GM23338 (cell line): ENCODE measurements at regions not wholly inside any gene's neighbourhood (a gene's known extent, or its start where the extent isn't known, plus 50 kb on each side); places are given as distances from the start of the nearest gene placed in this dataset.
A peak's percentile ranks its signal among the peaks of the same experiment; 100 is the strongest.

Source experiments
- ATAC-seq: fragments of 200-7000 bp; cut with Tn5 transposase; 3 replicates; pipeline ENCODE4 v1.9.1; 2020
- DNase-seq: peaks from one replicate; pipeline ENCODE4 v3.0.0-alpha.2; 2015; ENCODE audit warnings: low spot score
- H2AFZ ChIP-seq: fragments of 200-600 bp; sonication (generic); 2 replicates; pipeline ENCODE4 v1.8.0; 2016; ENCODE audit warnings: antibody characterized with exemption, mild to moderate bottlenecking, moderate library complexity
- H3F3A ChIP-seq: fragments of 200-600 bp; sonication (generic); replicated peaks from 2 replicates; pipeline ENCODE4 v1.8.0; 2017; ENCODE audit warnings: antibody characterized with exemption, mixed run types, low read depth
- H3K27ac ChIP-seq: fragments of 200-600 bp; sonication (generic); 2 replicates; pipeline ENCODE4 v1.6.1; 2016; ENCODE audit warnings: low read depth
- H3K27me3 ChIP-seq: fragments of 200-600 bp; sonication (generic); 2 replicates; pipeline ENCODE4 v1.8.0; 2016; ENCODE audit warnings: mild to moderate bottlenecking, mixed run types, moderate library complexity; ENCODE audit not compliant: insufficient read depth
- H3K36me3 ChIP-seq: fragments of 200-600 bp; sonication (generic); 2 replicates; pipeline ENCODE4 v1.8.0; 2016; ENCODE audit warnings: mild to moderate bottlenecking; ENCODE audit not compliant: insufficient read depth
- H3K4me1 ChIP-seq: fragments of 200-600 bp; sonication (generic); 2 replicates; pipeline ENCODE4 v1.8.0; 2016; ENCODE audit warnings: mild to moderate bottlenecking, moderate library complexity; ENCODE audit not compliant: insufficient read depth
- H3K4me2 ChIP-seq: fragments of 200-600 bp; sonication (generic); 2 replicates; pipeline ENCODE4 v1.7.1; 2017; ENCODE audit warnings: mixed run types
- H3K4me3 ChIP-seq: fragments of 200-600 bp; sonication (generic); 2 replicates; pipeline ENCODE4 v1.6.1; 2016; ENCODE audit warnings: mixed run types
- H3K79me2 ChIP-seq: fragments of 200-600 bp; sonication (generic); replicated peaks from 2 replicates; pipeline ENCODE4 v1.8.0; 2017; ENCODE audit warnings: mild to moderate bottlenecking; ENCODE audit not compliant: insufficient read depth
- H3K9me2 ChIP-seq: fragments of 200-600 bp; sonication (generic); 2 replicates; pipeline ENCODE4 v1.8.0; 2017; ENCODE audit not compliant: insufficient read depth
- H4K20me1 ChIP-seq: fragments of 200-600 bp; sonication (generic); replicated peaks from 2 replicates; pipeline ENCODE4 v1.8.0; 2017; ENCODE audit warnings: mild to moderate bottlenecking; ENCODE audit not compliant: insufficient read depth
- H3K27ac Mint-ChIP-seq: 2 replicates; pipeline ENCODE4 v1.8.0; 2020; ENCODE audit warnings: inconsistent platforms, mild to moderate bottlenecking, moderate library complexity, mixed read lengths
- H3K27me3 Mint-ChIP-seq: 3 replicates; pipeline ENCODE4 v1.8.0; 2022; ENCODE audit warnings: low read depth, mild to moderate bottlenecking, moderate library complexity, mixed read lengths, inconsistent platforms; ENCODE audit not compliant: insufficient read depth, poor library complexity
- H3K36me3 Mint-ChIP-seq: 3 replicates; pipeline ENCODE4 v1.8.0; 2021; ENCODE audit warnings: low read depth, mild to moderate bottlenecking, inconsistent platforms, moderate library complexity, mixed read lengths
- H3K4me1 Mint-ChIP-seq: 3 replicates; pipeline ENCODE4 v1.8.0; 2020; ENCODE audit warnings: mild to moderate bottlenecking, inconsistent platforms, mixed read lengths
- H3K4me3 Mint-ChIP-seq: 3 replicates; pipeline ENCODE4 v1.8.0; 2021; ENCODE audit warnings: moderate library complexity, mild to moderate bottlenecking, inconsistent platforms, mixed read lengths
- H3K9me3 Mint-ChIP-seq: 3 replicates; pipeline ENCODE4 v1.8.0; 2020; ENCODE audit warnings: moderate library complexity, mild to moderate bottlenecking, inconsistent platforms, mixed read lengths
- JUNB ChIP-seq: IDR thresholded peaks from one replicate; pipeline ENCODE4 v1.6.1; 2016; ENCODE audit warnings: antibody characterized with exemption; ENCODE audit not compliant: unreplicated experiment
- NANOG ChIP-seq: IDR thresholded peaks from 2 replicates; pipeline ENCODE4 v1.6.1; 2016; ENCODE audit warnings: antibody characterized with exemption, borderline replicate concordance
- ZNF114 ChIP-seq: fragments of 250-450 bp; sonication (Bioruptor Pico); IDR thresholded peaks from 2 replicates; pipeline ENCODE4 v1.5.0; 2020; ENCODE audit warnings: mild to moderate bottlenecking, moderate library complexity
- ZNF331 ChIP-seq: fragments of 250-450 bp; sonication (Bioruptor Pico); IDR thresholded peaks from 2 replicates; pipeline ENCODE4 v1.5.0; 2020; ENCODE audit warnings: low read depth, mild to moderate bottlenecking, moderate library complexity
- TF ChIP-seq, protein P1 (sequence below): fragments of 250-450 bp; sonication (Bioruptor Pico); IDR thresholded peaks from 2 replicates; pipeline ENCODE4 v1.5.0; 2020; ENCODE audit warnings: mild to moderate bottlenecking, moderate library complexity
- TF ChIP-seq, protein P2 (sequence below): IDR thresholded peaks from one replicate; pipeline ENCODE4 v1.6.1; 2018; ENCODE audit warnings: antibody characterized with exemption; ENCODE audit not compliant: unreplicated experiment
- TF ChIP-seq, protein P3 (sequence below), 2 experiments: fragments of 200-600 bp in 1 of 2; sonication (generic) in 1 of 2; conservative IDR thresholded peaks; 2 replicates each; pipeline versions ENCODE4 v1.5.1 to v1.6.1; 2016 to 2017; ENCODE audit warnings: antibody characterized with exemption in 2 of 2, low read depth in 2 of 2, mild to moderate bottlenecking in 2 of 2, moderate library complexity in 1 of 2

DNA sequence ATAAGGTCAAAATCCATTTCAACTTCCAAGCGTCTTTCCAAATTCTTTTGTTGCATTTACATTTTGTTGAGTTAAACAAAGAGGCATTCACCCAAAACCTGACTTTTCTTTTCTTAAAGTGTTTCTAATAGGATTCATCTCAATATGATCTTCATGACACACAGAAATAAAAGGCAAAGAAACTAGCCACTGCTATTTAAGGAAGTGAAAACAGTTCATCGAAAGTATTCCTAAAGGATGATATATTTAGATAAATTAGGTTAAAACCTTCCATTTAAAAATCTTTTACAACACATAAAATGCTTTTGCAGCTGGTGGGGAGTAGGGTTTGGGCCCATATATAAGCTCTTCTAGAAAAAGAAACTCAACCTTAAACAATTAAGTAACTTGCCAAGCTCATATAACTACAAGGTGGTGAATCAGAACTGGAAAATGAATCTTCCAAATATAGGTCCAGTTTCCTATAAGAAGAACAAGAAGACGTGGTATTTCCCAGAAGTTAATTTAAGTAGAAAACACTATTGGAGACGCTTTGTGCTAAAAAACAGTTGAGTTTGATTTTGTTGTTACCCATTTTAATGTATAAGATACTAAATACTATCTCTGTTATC lies 336.0 kb upstream of the HNRNPA3 start:
- Histone ChIP-seq H3K36me3 (no peaks in the 10 kb centered on the region), H3K4me3 (no peak overlapping the region), H3K9me2 (no peaks in the 10 kb centered on the region), H3K4me1 (peaks cover 3% of the 10 kb centered on the region), H3K79me2 (no peaks in the 10 kb centered on the region), H3K27ac (no peak overlapping the region), H3K27me3 (no peaks in the 10 kb centered on the region), H3K4me2 (no peak overlapping the region), H3F3A (no peaks in the 10 kb centered on the region), H4K20me1 (no peaks in the 10 kb centered on the region), H2AFZ (no peak overlapping the region)
- H3K4me1 Mint-ChIP-seq: peaks cover 11% of the 10 kb centered on the region
- ATAC-seq (no peak), DNase-seq (no peak)
- TF ChIP-seq NANOG: no peak
- TF ChIP-seq ZNF331 (CRISPR knock-in tag): no peak
- TF ChIP-seq, protein P1, sequence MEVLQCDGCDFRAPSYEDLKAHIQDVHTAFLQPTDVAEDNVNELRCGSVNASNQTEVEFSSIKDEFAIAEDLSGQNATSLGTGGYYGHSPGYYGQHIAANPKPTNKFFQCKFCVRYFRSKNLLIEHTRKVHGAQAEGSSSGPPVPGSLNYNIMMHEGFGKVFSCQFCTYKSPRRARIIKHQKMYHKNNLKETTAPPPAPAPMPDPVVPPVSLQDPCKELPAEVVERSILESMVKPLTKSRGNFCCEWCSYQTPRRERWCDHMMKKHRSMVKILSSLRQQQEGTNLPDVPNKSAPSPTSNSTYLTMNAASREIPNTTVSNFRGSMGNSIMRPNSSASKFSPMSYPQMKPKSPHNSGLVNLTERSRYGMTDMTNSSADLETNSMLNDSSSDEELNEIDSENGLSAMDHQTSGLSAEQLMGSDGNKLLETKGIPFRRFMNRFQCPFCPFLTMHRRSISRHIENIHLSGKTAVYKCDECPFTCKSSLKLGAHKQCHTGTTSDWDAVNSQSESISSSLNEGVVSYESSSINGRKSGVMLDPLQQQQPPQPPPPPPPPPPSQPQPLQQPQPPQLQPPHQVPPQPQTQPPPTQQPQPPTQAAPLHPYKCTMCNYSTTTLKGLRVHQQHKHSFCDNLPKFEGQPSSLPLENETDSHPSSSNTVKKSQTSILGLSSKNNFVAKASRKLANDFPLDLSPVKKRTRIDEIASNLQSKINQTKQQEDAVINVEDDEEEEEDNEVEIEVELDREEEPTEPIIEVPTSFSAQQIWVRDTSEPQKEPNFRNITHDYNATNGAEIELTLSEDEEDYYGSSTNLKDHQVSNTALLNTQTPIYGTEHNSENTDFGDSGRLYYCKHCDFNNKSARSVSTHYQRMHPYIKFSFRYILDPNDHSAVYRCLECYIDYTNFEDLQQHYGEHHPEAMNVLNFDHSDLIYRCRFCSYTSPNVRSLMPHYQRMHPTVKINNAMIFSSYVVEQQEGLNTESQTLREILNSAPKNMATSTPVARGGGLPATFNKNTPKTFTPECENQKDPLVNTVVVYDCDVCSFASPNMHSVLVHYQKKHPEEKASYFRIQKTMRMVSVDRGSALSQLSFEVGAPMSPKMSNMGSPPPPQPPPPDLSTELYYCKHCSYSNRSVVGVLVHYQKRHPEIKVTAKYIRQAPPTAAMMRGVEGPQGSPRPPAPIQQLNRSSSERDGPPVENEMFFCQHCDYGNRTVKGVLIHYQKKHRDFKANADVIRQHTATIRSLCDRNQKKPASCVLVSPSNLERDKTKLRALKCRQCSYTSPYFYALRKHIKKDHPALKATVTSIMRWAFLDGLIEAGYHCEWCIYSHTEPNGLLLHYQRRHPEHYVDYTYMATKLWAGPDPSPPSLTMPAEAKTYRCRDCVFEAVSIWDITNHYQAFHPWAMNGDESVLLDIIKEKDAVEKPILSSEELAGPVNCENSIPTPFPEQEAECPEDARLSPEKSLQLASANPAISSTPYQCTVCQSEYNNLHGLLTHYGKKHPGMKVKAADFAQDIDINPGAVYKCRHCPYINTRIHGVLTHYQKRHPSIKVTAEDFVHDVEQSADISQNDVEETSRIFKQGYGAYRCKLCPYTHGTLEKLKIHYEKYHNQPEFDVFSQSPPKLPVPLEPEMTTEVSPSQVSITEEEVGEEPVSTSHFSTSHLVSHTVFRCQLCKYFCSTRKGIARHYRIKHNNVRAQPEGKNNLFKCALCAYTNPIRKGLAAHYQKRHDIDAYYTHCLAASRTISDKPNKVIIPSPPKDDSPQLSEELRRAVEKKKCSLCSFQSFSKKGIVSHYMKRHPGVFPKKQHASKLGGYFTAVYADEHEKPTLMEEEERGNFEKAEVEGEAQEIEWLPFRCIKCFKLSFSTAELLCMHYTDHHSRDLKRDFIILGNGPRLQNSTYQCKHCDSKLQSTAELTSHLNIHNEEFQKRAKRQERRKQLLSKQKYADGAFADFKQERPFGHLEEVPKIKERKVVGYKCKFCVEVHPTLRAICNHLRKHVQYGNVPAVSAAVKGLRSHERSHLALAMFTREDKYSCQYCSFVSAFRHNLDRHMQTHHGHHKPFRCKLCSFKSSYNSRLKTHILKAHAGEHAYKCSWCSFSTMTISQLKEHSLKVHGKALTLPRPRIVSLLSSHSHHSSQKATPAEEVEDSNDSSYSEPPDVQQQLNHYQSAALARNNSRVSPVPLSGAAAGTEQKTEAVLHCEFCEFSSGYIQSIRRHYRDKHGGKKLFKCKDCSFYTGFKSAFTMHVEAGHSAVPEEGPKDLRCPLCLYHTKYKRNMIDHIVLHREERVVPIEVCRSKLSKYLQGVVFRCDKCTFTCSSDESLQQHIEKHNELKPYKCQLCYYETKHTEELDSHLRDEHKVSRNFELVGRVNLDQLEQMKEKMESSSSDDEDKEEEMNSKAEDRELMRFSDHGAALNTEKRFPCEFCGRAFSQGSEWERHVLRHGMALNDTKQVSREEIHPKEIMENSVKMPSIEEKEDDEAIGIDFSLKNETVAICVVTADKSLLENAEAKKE (CRISPR knock-in tag): no peak
- TF ChIP-seq ZNF114: no peak
- peaks cover 21% of the 10 kb centered on the region for H3K9me3 Mint-ChIP-seq
- H3K4me3 Mint-ChIP-seq: no peak overlapping the region
- H3K36me3 Mint-ChIP-seq: peaks cover 20% of the 10 kb centered on the region
- H3K27me3 Mint-ChIP-seq: no peaks in the 10 kb centered on the region
- H3K27ac Mint-ChIP-seq: no peak overlapping the region

DNA sequence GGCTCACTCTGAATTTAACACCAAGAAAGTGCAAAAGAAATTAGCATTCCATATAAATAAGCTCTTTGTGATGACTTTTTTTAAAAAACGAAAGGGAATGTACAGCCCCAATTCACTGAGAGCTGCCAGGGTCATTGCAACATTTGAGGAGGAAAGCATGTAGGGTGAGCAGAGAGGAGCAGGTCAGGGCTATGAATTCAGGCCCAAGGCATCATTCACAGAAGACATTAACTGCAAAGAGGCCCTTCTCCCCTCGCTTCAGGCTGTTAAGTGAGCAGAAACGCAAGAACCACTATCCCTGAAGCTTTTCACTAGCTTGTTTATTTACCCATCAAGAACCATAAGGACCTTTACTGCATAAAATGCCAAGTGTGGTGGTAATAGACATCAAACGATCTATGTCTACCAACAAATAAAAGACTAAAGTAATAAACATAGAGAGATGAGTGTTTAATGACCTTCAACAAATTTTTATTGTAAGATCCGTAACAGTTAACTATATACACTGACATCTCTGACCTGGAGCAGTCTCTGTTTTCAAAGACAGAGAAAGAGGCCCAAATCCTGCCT lies 333.1 kb upstream of the HNRNPA3 start:
- Histone ChIP-seq H4K20me1 (no peaks in the 10 kb centered on the region), H3K4me2 (no peak overlapping the region), H2AFZ (peak overlapping the region; percentile 29; the same call in 1 of the 2 replicates), H3K4me1 (peaks cover 6% of the 10 kb centered on the region; the same call in 1 of the 2 replicates), H3F3A (no peaks in the 10 kb centered on the region), H3K27me3 (no peaks in the 10 kb centered on the region), H3K79me2 (no peaks in the 10 kb centered on the region), H3K9me2 (no peaks in the 10 kb centered on the region), H3K27ac (no peak overlapping the region), H3K36me3 (no peaks in the 10 kb centered on the region), H3K4me3 (no peak overlapping the region)
- no peaks in the 10 kb centered on the region for H3K4me1 Mint-ChIP-seq
- ATAC-seq (no peak), DNase-seq (no peak)
- no peaks in the 10 kb centered on the region for H3K27me3 Mint-ChIP-seq
- no peaks in the 10 kb centered on the region; the same call in 1 of the 3 replicates for H3K9me3 Mint-ChIP-seq
- H3K27ac Mint-ChIP-seq: no peak overlapping the region
- H3K4me3 Mint-ChIP-seq: no peak overlapping the region
- H3K36me3 Mint-ChIP-seq: no peaks in the 10 kb centered on the region; the same call in 2 of the 3 replicates
- TF ChIP-seq JUNB: no peak
- TF ChIP-seq, protein P2, sequence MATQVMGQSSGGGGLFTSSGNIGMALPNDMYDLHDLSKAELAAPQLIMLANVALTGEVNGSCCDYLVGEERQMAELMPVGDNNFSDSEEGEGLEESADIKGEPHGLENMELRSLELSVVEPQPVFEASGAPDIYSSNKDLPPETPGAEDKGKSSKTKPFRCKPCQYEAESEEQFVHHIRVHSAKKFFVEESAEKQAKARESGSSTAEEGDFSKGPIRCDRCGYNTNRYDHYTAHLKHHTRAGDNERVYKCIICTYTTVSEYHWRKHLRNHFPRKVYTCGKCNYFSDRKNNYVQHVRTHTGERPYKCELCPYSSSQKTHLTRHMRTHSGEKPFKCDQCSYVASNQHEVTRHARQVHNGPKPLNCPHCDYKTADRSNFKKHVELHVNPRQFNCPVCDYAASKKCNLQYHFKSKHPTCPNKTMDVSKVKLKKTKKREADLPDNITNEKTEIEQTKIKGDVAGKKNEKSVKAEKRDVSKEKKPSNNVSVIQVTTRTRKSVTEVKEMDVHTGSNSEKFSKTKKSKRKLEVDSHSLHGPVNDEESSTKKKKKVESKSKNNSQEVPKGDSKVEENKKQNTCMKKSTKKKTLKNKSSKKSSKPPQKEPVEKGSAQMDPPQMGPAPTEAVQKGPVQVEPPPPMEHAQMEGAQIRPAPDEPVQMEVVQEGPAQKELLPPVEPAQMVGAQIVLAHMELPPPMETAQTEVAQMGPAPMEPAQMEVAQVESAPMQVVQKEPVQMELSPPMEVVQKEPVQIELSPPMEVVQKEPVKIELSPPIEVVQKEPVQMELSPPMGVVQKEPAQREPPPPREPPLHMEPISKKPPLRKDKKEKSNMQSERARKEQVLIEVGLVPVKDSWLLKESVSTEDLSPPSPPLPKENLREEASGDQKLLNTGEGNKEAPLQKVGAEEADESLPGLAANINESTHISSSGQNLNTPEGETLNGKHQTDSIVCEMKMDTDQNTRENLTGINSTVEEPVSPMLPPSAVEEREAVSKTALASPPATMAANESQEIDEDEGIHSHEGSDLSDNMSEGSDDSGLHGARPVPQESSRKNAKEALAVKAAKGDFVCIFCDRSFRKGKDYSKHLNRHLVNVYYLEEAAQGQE: no peak
- TF ChIP-seq, protein P3, sequence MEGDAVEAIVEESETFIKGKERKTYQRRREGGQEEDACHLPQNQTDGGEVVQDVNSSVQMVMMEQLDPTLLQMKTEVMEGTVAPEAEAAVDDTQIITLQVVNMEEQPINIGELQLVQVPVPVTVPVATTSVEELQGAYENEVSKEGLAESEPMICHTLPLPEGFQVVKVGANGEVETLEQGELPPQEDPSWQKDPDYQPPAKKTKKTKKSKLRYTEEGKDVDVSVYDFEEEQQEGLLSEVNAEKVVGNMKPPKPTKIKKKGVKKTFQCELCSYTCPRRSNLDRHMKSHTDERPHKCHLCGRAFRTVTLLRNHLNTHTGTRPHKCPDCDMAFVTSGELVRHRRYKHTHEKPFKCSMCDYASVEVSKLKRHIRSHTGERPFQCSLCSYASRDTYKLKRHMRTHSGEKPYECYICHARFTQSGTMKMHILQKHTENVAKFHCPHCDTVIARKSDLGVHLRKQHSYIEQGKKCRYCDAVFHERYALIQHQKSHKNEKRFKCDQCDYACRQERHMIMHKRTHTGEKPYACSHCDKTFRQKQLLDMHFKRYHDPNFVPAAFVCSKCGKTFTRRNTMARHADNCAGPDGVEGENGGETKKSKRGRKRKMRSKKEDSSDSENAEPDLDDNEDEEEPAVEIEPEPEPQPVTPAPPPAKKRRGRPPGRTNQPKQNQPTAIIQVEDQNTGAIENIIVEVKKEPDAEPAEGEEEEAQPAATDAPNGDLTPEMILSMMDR (conservative IDR thresholded peaks at IDR 0.05; ENCODE audit: low read depth in 2 of 2): no peak
